NCI-H2171 treated with DMSO at 0.1 percent for 48 hours (cell line): ENCODE measurements at regions not wholly inside any gene's neighbourhood (a gene's known extent, or its start where the extent isn't known, plus 50 kb on each side); places are given as distances from the start of the nearest gene placed in this dataset.
"Not testable (repeated sequence)": the region's sequence is repeated elsewhere in the genome, so short reads cannot be mapped to it uniquely, and the experiment has no call there.

Experiments used
- DNase-seq: peaks from one replicate; lab custom pipeline; 2025; lab: John Stamatoyannopoulos, UW

GRCh38 chr13:99737481-99738245, 233.9 kb downstream of the ZIC5 start:
- DNase-seq = no peak

DNA sequence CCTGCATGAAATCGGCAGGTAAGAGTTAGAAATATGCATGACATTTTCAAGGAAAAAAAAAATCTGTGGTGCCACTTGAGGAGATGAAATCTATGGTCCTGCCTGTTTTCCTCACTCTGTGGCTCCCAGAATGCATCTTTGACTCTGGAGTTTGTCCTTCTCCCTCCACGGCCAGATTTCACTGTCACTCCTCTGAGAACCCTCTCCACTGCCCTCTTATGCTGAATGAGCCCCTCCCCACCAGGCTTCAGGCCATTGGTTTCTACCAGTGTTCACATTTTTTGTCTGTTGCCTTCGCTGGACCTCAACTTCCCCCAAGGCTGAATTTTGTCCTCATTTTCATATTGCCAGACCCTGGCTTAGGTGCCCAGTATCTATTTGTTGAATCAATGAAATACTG, 235.0 kb downstream of the ZIC5 start:
- no peak for DNase-seq

DNA sequence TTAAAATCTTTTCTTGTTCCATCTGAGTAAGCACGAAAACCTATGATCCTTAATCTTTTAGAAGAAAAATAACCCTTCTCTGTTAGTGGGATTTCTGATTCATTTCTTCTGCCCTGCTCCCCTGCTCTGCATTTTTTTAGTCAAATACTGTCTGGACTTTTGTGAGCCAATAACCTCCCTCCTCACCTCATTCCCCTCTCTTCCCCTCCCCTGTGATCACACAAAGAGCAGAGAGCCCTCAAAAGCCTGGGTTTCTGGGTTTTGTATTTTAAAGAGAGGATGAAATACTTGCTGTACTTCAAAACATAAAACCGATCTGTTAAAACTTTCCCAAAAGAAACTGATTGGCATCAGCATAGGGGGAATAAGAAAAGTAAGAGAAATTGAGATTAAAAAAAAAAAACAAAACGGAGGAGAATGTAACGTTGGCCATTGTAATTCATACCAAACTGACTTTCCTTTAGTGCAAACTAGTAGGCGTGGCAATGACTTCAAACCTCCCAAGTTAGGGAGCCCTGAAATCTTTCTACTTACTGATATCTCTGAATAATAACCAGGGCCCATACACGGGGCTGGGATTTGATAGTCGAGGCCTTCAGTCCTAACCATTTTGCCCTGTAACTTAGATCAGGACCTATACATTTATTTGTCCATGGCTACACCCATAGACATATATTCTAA, 232.9 kb downstream of the TM9SF2 start:
- no peak for DNase-seq

DNA sequence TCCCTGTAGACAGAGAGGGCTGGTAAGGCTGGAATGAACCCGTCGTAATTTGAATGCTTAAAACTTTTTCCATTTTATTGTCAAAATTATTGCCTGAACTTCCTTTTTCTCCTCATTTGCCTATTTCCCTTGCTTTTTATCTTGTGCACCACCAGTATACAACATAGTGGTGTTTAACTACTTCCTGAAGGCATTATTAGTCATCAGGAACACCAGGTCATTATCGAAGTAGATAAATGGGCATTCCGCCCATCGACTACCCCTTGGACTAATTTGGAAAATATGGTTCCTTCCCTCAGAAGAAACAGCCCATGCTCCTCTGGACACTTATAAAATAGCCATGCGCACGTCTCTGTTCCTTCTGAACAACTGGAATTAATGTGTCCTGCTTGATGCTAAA, 232.1 kb downstream of the TM9SF2 start:
- DNase-seq = no peak

DNA sequence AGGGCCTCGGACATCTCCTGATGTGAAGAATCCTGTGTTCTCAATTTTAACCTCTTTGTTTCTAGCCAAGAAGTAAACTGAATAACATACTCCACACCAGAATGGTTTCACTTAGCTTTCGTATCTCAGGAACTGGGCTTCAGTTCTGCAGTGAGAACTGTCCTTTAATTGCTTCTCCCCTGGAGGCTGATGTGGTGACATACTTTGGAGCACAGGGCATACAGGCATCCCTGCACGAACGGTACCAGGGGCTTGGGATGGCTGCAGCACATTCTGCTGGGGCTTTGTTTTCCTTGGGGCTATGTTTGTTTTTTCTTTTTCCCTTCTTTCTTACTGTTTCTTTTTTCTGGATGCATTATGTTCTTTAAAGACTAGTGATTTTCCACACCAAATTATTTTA, 230.5 kb downstream of the TM9SF2 start:
- DNase-seq = no peak

- DNase-seq = no peak
Observed at GRCh38 chr13:99730403-99730802, 229.1 kb downstream of the TM9SF2 start.

DNA sequence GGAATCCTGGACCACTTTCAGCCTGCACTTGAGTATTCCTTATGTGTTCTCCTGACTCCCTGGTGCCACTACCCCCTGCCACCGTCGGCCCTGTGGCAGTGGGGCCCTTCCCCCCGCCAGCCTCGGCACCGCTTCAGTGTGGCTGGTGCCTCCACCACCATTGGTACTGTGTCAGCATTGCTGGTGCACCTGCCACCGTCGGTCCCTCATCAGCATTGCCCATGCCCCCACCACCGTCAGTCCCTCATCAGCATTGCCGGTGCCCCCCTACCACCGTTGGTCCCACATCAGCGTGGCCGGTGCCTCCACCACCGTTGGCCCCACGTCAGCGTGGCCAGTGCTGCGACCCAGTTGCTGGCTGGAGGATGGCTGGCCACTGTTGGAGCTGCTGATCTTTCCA, 228.5 kb downstream of the TM9SF2 start:
- DNase-seq = no peak

DNA sequence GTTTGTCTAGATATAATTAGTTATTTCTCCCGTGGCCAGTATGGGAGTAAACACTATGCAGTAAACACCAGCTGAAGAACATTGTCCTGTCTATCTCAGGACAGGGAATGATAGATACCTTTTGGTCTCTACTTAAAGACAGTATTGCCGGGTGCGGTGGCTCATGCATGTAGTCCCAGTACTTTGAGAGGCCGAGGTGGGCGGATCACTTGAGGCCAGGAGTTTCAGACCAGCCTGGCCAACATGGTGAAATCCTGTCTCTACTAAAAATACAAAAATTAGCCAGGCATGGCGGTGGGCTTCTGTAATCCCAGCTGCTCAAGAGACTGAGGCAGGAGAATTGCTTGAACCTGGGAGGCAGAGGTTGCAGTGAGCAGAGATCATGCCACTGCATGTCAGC, 226.4 kb downstream of the TM9SF2 start:
- DNase-seq = not testable (repeated sequence)

DNA sequence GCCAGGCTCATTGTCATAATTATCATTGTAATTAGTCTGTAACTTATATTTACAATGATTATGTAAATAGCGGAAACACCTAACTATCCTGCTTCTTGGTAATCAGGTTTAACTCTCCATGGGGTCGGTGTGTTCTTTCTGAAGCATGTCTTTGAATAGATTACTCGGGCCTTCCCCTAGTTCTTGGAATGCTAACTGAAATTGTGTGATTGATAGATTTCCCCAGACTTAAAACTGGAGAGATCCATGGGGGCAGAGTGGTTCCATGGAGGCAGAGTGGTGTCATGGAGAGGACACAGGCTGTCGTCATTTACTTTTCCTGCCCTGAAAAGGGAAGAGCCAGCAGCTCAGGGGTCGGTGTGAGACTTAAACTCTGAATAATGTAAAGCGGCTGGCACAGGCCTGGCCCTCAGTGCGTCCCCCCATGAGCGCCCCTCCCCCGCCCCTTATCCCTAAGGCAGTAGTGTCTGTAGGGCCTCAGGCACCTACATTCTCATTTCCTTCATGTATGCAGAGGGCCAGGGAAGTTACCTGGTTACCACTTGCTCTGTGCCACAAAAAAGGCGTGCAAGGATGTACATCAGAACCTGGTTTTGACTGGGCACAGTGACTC, 225.1 kb downstream of the TM9SF2 start:
- no peak for DNase-seq

GRCh38 chr13:99725644-99726043, 224.4 kb downstream of the TM9SF2 start:
- DNase-seq = no peak

DNA sequence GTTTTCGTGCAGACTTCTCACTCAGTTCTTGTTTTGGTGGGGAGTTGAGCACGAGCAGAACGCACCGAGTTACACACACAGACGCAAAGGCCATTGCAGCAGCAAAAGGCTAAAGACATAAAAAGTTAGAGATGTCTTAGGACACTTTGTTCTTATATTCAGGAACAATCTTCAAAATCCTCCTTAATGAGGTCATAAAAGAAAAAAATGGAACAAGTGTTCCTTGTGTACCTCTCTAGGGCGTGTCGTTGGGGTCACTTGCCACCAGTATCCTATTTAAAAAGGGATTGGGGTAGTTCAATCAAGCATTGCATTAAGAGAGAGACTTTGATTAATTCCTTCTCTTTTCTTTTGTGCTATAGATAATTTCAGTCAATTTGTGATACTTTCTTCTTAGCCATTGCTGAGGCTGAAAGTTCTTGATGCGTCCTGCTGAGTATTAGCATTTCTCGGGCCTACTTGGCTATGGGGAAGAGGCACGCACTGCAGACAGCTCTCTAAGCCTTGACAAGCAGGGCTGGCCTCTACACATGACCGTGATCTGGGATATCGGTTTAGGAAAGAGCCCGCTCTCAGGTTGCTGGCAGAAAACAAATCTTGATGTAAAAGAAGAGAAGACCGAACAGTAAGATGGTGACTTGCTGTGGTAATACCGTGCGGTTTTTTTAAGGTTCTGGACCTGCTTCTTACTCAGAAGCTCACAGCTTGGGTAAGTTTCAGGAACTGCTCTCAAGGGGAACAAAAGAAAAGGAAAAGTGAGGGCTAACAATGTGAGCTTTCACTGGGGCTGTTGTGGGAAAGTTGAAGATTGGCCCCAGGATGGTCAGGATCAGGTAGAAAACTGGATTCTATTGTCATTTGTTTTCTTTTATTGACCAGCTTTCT, 223.6 kb downstream of the TM9SF2 start:
- DNase-seq = no peak

DNA sequence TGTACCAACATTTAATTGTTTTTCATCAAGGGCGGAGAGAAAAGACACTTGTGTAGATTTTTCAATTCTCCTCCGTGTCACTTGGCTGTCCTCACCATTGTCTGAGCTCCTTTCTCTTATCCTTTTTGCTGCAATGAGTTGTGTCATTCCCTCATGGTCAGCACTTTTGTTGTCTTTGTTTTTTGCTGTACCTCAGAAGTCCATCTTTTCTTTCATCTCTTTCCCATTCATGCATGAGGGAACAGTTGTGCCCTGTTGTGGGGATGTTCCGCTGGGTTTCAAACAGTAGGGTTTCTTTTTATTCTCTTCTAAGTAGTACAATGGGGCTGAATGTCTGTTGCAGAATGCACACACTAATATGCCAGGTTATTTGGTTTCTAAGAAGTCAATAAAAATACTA, 222.6 kb downstream of the TM9SF2 start:
- no peak for DNase-seq

DNA sequence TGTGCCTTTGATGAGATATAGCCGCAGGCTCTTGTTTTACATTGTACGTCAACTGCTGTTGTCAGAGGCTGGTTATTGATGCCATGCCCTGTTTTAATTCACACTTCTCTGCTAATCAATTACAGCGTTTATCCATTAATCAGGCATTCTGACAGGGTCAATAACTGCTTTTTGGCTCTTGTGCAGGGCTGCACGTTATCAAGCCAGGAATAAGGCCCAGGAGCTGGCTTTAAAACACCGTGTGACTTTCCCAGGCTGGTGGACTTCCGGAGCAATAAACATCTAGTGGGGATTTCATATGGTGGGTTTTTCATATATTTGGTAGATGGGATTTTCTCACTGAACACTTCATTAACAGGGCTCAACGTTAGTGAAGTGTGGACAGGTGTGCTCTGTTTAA, 221.7 kb downstream of the TM9SF2 start:
- no peak for DNase-seq

GRCh38 chr13:99722338-99722818, 221.1 kb downstream of the TM9SF2 start:
- DNase-seq = no peak

DNA sequence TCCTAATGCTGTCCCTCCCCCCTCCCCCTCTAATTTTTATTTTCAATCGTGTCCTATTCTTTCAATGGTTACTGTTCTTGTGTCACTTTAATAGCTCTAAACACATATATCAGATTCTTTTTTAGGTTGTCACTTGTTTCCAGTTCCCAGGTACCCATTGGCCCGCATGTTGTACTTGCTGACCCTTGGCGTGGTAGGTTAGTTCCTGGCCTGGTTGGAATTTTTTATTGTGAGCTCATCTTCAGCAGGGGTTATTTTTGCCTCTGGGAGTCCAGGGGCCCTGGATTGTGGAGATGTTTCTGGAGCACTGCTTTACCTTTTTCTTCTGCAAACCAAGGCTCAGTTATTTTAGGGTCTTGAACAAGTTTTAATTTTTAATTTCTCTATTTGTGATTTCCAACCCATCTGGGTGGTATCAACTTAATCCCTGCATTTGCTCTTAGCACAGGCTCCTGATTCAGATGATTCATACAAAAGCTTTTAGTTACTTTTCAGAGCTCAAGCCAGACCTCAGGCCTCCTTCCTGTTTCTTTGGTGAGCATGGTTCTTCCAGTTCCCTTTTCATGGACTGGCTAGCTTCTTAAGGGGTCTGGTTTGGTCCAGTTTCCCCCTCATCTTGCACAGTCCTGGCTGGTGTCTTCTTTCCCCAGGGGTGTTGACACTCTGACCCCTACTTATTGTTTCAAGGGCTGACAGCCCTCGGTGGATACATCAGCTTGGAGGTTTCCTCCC, 220.5 kb downstream of the TM9SF2 start:
- DNase-seq = no peak

GRCh38 chr13:99717959-99718674, 216.8 kb downstream of the TM9SF2 start:
- DNase-seq = no peak

GRCh38 chr13:99709134-99709533, 207.9 kb downstream of the TM9SF2 start:
- no peak for DNase-seq

DNA sequence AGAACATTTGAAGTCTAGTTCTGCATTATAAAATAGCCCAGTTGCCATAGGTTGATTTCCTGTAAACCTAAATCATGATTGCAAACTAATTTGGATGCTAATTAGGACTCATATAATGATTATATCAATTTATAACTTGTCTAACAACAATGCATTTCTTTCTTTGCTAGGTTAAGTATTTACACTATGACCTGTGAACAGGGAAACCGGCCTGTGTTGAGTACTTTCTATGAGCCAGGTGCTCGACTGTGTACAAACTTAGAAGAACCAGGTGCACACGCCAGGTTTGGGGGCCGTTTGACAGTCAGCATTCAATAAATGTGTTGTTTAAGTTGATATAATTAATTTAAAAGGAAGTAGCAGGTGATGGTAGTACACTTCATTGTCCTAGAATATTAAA, 203.1 kb downstream of the TM9SF2 start:
- no peak for DNase-seq

- DNase-seq = no peak
Observed at GRCh38 chr13:99703908-99704307, 202.6 kb downstream of the TM9SF2 start.

DNA sequence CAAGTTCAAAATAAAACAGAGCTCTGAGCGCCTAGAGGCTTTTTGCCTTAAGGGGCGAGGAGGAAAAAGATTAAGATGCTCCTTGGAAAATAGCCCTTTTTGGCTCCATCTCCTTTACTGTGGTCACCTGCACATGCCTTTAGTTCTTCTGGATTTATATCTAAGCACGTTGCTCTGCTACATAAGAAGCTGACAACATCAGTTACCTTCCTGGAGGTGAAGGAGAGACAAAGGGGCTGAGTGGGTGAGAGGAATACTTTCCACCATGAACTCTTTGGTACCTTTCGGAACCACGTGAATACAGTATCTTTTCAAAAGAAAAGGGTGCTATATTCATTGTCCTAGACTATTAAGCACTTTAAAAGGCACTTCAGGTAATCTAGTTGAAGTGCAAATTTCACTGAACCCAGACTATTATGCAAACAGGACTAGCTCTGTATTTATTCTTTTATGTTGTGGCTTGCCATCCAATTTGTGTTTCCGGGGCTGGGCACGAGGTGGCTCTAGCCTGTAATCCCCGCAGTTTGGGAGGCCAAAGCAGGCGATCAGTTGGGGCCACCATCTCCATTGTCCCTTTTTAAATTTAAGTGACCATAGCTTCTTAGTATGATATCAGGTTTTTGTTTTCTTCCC, 201.5 kb downstream of the TM9SF2 start:
- no peak for DNase-seq
